CD4-positive, alpha-beta T cell treated with Interleukin-6 at 100 ng/mL for 8 hours (primary cell): ENCODE measurements at regions not wholly inside any gene's neighbourhood (a gene's known extent, or its start where the extent isn't known, plus 50 kb on each side); places are given as distances from the start of the nearest gene placed in this dataset.
"Not testable (repeated sequence)": the region's sequence is repeated elsewhere in the genome, so short reads cannot be mapped to it uniquely, and the experiment has no call there.

Source experiments
- DNase-seq: peaks from one replicate; pipeline ENCODE4 v3.0.0-alpha.2; 2020; ENCODE audit warnings: mixed read lengths, low spot score

GRCh38 chr3:187473778-187474406 is 105.7 kb downstream of the RTP4 start:
- no peak for DNase-seq

GRCh38 chr3:187466306-187466705 is 98.1 kb downstream of the RTP4 start:
- DNase-seq, result not testable (repeated sequence)

- DNase-seq, result no peak
Observed at GRCh38 chr3:187465503-187465902, 97.3 kb downstream of the RTP4 start.

- no peak for DNase-seq
Observed at GRCh38 chr3:187464682-187465081, 96.5 kb downstream of the RTP4 start.

- DNase-seq, result no peak
Observed at GRCh38 chr3:187458921-187459320, 90.7 kb downstream of the RTP4 start.

GRCh38 chr3:187458383-187458782 is 90.2 kb downstream of the RTP4 start:
- no peak for DNase-seq

- no peak for DNase-seq
Observed at GRCh38 chr3:187456250-187456649, 88.1 kb downstream of the RTP4 start.

GRCh38 chr3:187454085-187454815 is 86.1 kb downstream of the RTP4 start:
- no peak for DNase-seq

- DNase-seq, result no peak
Observed at GRCh38 chr3:187450431-187451190, 82.4 kb downstream of the RTP4 start.

GRCh38 chr3:187448674-187449073 is 80.5 kb downstream of the RTP4 start:
- DNase-seq, result no peak

GRCh38 chr3:187447737-187448136 is 79.6 kb downstream of the RTP4 start:
- no peak for DNase-seq

- DNase-seq, result no peak
Observed at GRCh38 chr3:187445356-187445755, 77.2 kb downstream of the RTP4 start.

- no peak for DNase-seq
Observed at GRCh38 chr3:187434524-187434923, 66.3 kb downstream of the RTP4 start.

GRCh38 chr3:187430576-187430975 is 62.4 kb downstream of the RTP4 start:
- DNase-seq, result no peak
